Superior temporal gyrus (tissue), 1 donor: ENCODE measurements at regions not wholly inside any gene's neighbourhood (a gene's known extent, or its start where the extent isn't known, plus 50 kb on each side); places are given as distances from the start of the nearest gene placed in this dataset.

ENCODE experiments used
- DNase-seq: peaks from one replicate; pipeline ENCODE4 v3.0.0-alpha.2; 2016; ENCODE audit errors: extremely low spot score

DNA sequence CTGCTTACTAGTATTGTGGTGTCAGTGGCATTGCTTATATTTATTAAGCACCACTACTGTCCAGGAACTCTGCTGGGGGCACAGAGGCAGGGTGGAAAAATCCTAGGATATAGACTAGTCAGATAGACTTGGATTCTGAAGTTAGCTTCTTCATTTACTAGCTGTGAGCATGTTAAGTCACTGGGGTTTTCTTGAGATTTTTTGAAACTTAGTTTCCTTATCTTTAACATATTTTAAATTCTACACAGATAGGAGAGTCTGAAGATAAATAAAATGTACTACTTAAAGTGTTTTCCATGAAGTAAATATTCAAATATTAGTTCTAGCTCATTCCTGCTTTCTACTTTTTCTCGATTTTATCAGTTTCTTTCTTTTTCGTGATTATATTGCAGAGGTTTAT, 196.9 kb upstream of the GRID2 start:
- DNase-seq, result no peak

DNA sequence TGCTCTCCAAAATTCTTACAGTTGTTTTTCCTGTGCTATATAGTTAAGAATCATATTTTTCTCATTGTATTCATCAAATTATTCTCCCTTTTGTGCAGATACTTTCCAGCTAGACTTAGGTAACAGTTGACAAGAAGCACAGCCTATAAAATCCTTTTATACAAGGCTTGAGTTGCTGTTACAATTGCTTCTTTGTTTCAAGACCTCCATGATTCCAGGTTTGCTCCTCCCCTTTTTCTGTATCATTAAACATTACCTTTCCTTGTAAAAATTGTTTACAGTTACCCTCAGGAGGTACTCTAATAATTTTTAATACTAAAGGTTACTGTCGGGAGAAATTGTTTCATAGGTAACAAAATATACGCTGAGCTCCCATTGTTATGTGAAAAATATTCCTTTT, 192.3 kb upstream of the GRID2 start:
- no peak for DNase-seq

GRCh38 chr4:92112805-92113204, 191.0 kb upstream of the GRID2 start:
- DNase-seq, result no peak

DNA sequence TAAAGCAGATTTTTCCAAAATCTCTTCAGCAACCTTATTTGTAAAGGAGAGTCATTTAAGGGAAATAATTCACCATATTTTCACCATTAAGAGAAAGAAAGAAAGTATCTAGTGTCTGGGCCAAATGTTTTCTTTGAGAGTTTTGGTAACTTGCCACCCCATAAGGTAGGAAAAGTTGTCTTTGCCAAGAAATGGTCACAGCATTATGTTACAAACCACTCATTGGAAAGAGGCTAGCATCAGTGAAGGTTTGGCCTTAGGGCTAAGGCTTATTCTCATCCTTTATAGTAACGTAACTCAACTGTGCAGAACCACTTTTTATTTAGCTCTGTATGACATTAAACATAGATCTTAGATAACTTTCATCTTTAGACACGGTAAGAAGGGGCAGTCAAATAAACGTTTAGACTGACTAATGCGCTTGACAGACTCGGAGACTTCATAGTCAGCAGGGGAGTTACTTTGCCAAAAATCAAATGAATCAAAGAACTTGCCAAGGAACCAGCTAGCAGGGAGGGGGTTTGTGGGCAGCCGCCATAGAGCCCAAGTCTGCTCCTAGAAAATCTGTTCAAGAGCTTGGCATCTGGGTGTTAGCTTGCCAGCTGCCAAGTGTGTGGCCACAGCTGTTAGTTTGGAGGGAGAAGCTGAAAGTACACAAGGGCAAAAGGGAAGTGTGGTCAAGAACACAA, 182.8 kb upstream of the GRID2 start:
- no peak for DNase-seq

DNA sequence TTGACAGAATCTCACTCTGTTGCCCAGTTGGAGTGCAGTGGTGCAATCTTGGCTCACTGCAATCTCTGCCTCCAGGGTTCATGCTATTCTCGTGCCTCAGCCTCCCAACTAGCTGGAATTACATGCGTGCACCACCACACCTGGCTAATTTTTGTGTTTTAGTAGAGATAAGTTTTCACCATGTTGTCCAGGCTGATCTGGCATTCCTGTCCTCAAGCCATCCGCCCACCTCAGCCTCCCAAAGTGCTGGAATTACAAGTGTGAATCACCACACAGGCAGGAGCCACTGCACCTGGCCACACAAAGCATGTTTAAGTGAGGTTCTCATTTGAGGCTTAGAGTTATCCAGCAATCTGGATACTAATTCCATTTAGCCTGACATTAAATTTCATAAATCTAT, 180.9 kb upstream of the GRID2 start:
- DNase-seq, result no peak

DNA sequence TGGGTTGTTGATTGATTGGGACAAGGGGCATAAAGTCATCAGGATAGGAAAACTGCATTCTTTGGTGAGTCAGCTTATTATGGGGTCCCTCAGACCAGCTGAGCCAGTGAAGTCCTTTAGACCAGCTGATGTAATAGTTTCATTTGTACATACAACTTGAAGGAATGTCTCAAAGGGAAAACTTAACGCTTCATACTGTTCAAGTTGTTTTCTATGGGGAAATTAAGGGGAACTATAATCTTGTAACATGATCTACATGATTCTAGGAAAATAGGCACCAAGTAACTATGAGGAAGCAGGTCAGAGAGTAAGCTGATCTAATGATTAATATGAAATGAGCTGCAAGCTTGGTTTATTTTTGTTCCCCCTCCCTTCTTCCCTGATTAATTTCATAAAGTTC, 175.1 kb upstream of the GRID2 start:
- no peak for DNase-seq

DNA sequence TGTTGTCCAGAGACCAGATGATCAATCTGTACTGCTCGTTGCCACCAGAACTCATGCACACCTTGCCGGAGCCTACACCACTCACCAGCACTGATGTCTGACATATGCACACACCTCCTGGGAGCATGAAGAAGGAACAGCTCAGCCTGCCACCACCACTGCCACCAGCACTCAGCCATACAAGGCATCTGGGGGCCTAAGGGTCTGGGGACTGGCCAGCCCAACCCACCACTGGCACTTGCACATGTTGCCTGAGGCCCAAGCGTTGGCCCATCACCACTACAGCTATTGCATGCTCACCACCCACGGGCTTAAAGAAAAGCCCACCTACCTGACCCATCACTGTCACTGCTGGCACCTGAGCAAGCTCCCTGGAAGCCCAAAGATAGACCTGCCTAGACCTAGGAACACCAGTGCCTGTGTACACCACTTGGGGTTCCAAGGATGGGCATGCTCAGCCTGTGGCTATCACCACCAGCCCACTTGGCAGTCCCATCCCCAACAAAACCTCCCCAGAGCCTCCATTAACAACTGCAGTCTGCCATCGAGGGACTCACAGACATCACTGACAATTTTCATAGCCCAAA, 174.3 kb upstream of the GRID2 start:
- DNase-seq, result no peak

DNA sequence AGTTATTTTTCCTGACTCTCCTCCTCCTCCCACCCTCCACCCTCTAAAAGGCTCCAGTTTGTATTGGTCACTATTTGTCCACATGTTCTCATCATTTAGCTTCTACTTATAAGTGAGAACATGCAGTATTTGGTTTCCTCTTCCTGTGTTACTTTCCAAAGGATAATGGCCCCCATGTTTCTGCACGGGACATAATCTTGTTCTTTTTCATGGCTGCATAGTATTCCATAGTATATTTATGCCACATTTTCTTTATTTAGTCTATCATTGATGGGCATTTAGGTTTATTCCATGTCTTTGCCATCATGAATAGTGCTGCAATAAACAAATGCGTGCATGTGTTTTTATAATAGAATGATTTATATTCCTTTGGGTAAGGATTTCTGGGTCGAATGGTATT, 167.3 kb upstream of the GRID2 start:
- no peak for DNase-seq

- no peak for DNase-seq
Observed at GRCh38 chr4:92163348-92163747, 140.4 kb upstream of the GRID2 start.

DNA sequence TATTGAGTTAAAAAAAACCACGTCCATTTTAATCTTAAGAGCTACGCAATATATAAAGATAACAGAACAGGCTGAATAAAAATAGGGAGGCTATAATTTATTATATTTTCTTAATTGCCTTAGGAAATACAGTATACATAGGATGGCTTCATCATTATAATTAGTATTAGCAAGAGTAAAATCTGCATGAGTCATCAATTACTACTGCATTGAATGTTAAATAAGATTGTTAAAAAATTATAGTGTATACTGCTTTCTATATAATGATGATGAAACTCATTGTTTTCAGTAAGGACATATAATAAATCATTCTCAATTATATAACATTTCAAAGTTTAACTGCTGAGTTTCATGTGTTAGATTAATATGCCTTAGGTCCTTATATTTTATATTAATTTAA, 133.4 kb upstream of the GRID2 start:
- DNase-seq, result no peak

- DNase-seq, result peak; percentile 13
Observed at GRCh38 chr4:92172203-92172602, 131.6 kb upstream of the GRID2 start.

GRCh38 chr4:92175250-92175649, 128.5 kb upstream of the GRID2 start:
- DNase-seq, result no peak

GRCh38 chr4:92182006-92182735, 121.6 kb upstream of the GRID2 start:
- no peak for DNase-seq

DNA sequence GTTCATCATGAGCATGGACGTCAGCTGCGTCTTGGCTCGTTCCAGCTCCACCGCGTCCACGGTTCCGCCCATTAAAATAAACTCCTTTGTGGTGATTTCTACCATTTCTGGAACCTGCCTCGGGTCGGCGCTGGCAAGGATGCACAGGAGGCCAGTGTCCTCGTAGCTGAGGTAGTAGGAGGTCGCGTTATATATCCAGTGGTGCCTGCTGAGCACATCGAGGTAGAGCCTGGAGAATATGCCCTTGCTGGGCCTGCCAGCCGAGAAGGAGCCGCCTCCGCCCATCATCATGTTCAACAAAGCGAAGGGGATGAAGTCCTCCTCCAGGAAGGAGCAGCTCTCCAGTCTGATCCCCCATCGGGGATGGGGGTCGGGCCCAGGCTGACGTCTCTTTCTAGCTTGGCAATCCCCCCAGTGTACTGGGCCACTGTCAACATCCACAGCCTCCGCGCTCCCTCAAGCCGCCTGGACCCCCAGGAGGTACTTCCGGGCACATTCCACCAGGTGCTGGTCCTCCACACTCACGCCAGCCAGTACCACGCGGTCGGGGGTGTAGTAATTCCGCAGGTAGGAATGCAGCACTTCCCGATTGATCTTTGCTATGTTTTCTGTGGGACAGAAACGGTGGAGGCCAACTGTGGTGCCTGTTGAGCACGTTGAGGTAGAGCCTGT, 120.9 kb upstream of the GRID2 start:
- no peak for DNase-seq

- no peak for DNase-seq
Observed at GRCh38 chr4:92183825-92184224, 119.9 kb upstream of the GRID2 start.

GRCh38 chr4:92184566-92184965, 119.2 kb upstream of the GRID2 start:
- no peak for DNase-seq

GRCh38 chr4:92186239-92186638, 117.5 kb upstream of the GRID2 start:
- no peak for DNase-seq

DNA sequence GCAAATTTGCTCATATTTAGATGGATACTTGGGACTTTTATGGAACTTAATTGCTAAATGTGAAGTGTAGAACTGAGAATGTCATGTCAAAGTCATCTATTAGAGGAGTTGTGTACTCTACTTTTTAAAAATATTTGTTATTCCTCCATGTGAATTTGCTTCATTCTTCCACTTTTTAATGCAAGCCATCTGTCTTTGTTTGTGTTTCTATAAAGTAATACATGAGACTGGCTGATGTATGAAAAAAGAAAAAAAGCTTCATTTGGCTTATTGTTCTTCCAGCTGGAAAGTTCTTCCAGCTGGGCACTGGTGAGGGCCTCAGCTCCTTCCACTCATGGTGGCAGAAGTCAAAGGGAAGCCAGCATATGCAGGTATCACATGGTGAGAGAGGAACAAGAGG, 114.6 kb upstream of the GRID2 start:
- no peak for DNase-seq

DNA sequence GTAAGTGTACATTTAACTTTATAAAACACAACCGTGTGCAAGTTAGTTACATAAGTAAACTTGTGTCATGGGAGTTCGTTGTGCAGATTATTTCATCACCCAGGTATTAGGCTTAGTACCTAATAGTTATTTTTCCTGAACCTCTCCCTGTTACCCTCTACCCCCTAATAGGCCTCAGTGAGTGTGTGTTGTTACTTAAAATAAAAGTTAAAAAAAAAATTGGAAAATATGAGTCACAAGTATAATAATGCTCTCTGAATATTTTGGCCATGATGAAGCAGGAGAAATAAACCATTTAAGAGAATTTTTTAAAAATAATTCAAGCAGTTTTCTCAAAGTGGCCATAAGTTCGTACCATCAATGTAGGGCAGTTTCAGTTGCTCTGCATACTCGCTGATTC, 105.1 kb upstream of the GRID2 start:
- no peak for DNase-seq

DNA sequence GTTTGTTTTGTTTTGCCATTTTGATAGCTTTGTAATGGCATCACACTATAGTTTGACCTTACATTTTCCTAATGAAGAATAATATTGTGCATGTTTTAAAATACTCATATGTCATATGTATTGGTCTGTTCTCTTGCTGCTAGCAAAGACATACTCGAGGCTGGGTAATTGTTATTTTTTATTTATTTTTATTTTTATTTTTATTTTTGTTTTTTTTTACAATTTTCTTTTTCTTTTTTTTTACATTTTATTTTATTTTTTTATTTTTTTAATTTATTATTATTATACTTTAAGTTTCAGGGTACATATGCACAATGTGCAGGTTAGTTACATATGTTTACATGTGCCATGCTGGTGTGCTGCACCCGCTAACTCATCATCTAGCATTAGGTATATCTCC, 104.6 kb upstream of the GRID2 start:
- DNase-seq, result no peak

- DNase-seq, result no peak
Observed at GRCh38 chr4:92210906-92211305, 92.9 kb upstream of the GRID2 start.

DNA sequence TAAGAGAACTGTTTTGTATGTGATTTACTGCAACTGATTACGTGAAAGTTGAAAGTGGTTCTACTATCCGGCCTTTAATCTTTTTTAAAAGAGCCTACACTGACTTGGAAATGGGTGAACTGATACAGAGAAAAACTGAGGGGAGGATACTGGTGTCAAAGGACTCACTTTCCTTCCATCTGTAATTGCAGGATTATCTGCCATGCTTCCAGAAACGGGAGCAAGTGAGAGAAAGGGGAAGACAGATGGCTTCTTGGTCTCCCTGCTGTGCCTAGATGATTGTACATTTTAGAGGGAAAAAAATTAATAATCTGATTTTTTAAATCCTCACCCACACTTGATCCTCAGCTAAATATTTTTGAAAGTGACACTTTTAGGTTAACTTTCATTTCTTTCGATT, 88.3 kb upstream of the GRID2 start:
- DNase-seq, result no peak

GRCh38 chr4:92231511-92231910, 72.3 kb upstream of the GRID2 start:
- no peak for DNase-seq
